ENCODE measurements at regions not wholly inside any gene's neighbourhood (a gene's known extent, or its start where the extent isn't known, plus 50 kb on each side); places are given as distances from the start of the nearest gene placed in this dataset.

- no peak for TF ChIP-seq CTCF (IDR thresholded peaks at IDR 0.05)
- TF ChIP-seq POLR2A (IDR thresholded peaks at IDR 0.05) = no peak
Measured at GRCh38 chr3:117892431-117892841, 1142.2 kb downstream of the IGSF11 start.

Data from lower leg skin (tissue), 3 donors.